ENCODE measurements at regions not wholly inside any gene's neighbourhood (a gene's known extent, or its start where the extent isn't known, plus 50 kb on each side); places are given as distances from the start of the nearest gene placed in this dataset.

GRCh38 chr12:124679047-124679446 is 111.6 kb upstream of the NCOR2 start:
- no peak for DNase-seq (ENCODE audit: low read depth)
- no peak overlapping the region for H3K4me3 ChIP-seq (ENCODE audit: low read depth, low read length)
- no peak for TF ChIP-seq CTCF (conservative IDR thresholded peaks at IDR 0.05; ENCODE audit: low read depth, low read length)

- no peak for DNase-seq (ENCODE audit: low read depth)
- no peak overlapping the region for H3K4me3 ChIP-seq (ENCODE audit: low read depth, low read length)
- TF ChIP-seq CTCF (conservative IDR thresholded peaks at IDR 0.05; ENCODE audit: low read depth, low read length): no peak
These were observed 111.0 kb upstream of the NCOR2 start for GRCh38 chr12:124678421-124678893.

DNA sequence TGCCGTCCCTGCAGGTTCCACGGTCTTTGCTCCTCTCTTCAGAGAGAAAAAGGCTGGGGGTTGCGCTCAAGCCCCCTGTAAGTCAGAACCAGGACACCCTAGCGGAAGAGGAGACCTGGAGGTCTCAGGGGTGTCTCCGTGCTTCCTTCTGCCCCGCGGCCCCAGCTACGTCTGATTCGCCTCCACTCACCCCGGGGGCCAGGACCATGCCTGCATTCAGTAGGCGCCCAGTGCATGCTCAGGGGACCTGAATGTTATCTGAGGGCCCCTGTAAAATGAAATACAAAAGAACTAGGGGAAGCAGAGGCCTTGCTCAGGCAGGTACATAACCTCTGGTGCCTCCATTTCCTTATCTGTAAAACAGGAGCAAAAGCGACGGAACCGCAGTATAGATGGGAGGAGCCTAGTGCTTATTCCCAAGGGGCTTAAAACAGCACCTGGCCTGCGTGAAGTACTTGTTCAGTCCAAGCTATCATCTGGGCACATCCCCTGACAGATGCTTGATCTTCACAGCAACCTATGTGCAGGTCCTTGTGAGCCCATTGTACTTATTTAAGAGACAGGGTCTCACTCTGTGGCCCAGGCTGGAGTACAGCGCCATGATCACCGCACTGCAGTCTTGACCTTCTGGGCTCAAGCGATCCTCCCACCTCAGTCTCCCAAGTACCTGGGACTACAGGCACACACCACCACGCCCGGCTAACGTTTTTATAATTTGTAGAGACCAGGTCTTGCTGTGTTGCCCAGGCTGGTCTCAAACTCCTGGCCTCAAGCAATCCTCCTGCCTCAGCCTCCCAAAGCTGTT is 110.3 kb upstream of the NCOR2 start:
- no peak overlapping the region for H3K4me3 ChIP-seq (ENCODE audit: low read depth, low read length)
- DNase-seq (ENCODE audit: low read depth): no peak
- TF ChIP-seq CTCF (conservative IDR thresholded peaks at IDR 0.05; ENCODE audit: low read depth, low read length): no peak

GRCh38 chr12:124676714-124677462 is 109.5 kb upstream of the NCOR2 start:
- DNase-seq (ENCODE audit: low read depth): no peak
- no peak for TF ChIP-seq CTCF (conservative IDR thresholded peaks at IDR 0.05; ENCODE audit: low read depth, low read length)
- no peak overlapping the region for H3K4me3 ChIP-seq (ENCODE audit: low read depth, low read length)

DNA sequence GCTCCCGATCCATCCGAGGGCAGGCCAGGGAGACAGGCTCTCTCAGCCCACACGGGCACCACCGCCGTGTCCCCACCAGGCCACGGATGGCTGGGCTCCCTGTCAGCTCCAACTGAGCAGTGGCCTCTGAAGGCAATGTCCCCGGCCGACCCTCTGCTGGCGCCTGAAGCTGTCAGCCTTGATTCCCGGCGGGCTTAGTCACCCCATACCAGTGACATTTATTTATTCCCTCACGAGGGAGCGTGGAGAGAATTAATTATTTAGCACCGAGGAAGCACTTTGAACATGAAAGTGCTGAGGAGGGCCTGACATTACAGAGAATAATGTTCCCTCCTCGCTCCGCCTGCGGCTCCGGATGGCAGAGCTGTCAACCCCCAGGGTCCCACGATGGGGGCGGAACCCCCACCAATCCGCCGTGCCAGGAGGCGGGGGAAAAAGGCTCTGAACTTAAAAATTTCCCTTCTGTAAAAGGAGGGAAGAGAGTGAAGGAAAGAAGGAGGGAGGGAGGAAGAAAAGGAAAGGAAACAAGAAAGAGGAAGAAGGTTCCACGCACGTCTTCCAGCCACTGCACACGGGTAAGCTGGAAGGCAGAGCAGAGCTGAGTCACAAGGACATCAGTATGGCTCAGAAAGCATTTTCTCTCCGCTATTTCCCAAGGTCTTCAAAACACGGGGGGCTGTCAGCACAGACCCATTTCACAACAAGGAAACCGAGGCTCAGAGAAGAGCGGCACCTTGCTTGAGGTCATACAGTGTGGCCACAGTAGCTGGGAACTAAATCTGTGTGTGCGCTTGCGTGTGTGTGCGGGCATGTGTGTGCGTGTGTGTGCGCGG is 108.7 kb upstream of the NCOR2 start:
- TF ChIP-seq CTCF (conservative IDR thresholded peaks at IDR 0.05; ENCODE audit: low read depth, low read length): no peak
- peak; percentile 64 for DNase-seq (ENCODE audit: low read depth)
- no peak overlapping the region for H3K4me3 ChIP-seq (ENCODE audit: low read depth, low read length)

DNA sequence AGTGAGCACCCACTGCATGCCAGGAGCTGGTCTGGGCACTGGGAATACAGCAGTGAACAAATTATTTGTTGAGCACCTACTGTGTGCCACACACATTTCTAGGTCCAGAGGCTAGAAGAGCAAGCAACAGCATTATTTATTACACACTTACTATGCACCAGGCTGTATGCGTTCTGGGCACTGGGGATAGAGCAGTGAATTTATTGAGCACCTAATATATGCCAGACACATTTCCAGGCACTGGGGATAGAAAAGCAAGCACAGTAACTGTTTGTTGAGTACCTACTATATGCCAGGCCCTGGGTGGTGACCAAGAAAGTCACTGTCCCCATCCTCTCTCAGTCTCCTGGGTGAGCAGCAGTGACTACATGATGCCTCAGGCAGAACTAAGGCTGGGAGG is 107.5 kb upstream of the NCOR2 start:
- no peak for DNase-seq (ENCODE audit: low read depth)
- TF ChIP-seq CTCF (conservative IDR thresholded peaks at IDR 0.05; ENCODE audit: low read depth, low read length): no peak
- no peak overlapping the region for H3K4me3 ChIP-seq (ENCODE audit: low read depth, low read length)
